ENCODE measurements at regions not wholly inside any gene's neighbourhood (a gene's known extent, or its start where the extent isn't known, plus 50 kb on each side); places are given as distances from the start of the nearest gene placed in this dataset.

GRCh38 chr4:154086247-154086646, 297.4 kb upstream of the SFRP2 start:
- no peak for DNase-seq

- no peak for DNase-seq
Observed at GRCh38 chr4:154084864-154085263, 296.0 kb upstream of the SFRP2 start.

GRCh38 chr4:154082760-154083535, 294.1 kb upstream of the SFRP2 start:
- DNase-seq = peak; percentile 5

GRCh38 chr4:154081391-154081790, 292.5 kb upstream of the SFRP2 start:
- no peak for DNase-seq

GRCh38 chr4:154078504-154079350, 289.8 kb upstream of the SFRP2 start:
- no peak for DNase-seq

- DNase-seq = no peak
Observed at GRCh38 chr4:154076921-154077320, 288.0 kb upstream of the SFRP2 start.

GRCh38 chr4:154073107-154073822, 284.4 kb upstream of the SFRP2 start:
- no peak for DNase-seq

GRCh38 chr4:154067786-154068185, 278.9 kb upstream of the SFRP2 start:
- DNase-seq = no peak

GRCh38 chr4:154065368-154065767, 276.5 kb upstream of the SFRP2 start:
- DNase-seq = no peak

- DNase-seq = no peak
Observed at GRCh38 chr4:154064244-154064643, 275.4 kb upstream of the SFRP2 start.

GRCh38 chr4:154049457-154050181, 260.7 kb upstream of the SFRP2 start:
- DNase-seq = no peak

GRCh38 chr4:154047733-154048132, 258.9 kb upstream of the SFRP2 start:
- no peak for DNase-seq

- DNase-seq = no peak
Observed at GRCh38 chr4:154044742-154045485, 256.0 kb upstream of the SFRP2 start.

GRCh38 chr4:154044108-154044531, 255.2 kb upstream of the SFRP2 start:
- DNase-seq = no peak

GRCh38 chr4:154041640-154042039, 252.8 kb upstream of the SFRP2 start:
- DNase-seq = no peak

- no peak for DNase-seq
Observed at GRCh38 chr4:154039435-154040343, 250.8 kb upstream of the SFRP2 start.

- no peak for DNase-seq
Observed at GRCh38 chr4:154036856-154037255, 248.0 kb upstream of the SFRP2 start.

GRCh38 chr4:154035341-154035740, 246.5 kb upstream of the SFRP2 start:
- DNase-seq = no peak

GRCh38 chr4:154033921-154034320, 245.0 kb upstream of the SFRP2 start:
- no peak for DNase-seq

- DNase-seq = no peak
Observed at GRCh38 chr4:154032914-154033313, 244.0 kb upstream of the SFRP2 start.

- no peak for DNase-seq
Observed at GRCh38 chr4:154030746-154031145, 241.9 kb upstream of the SFRP2 start.
